Peyer's patch (tissue), 4 donors: ENCODE measurements at regions not wholly inside any gene's neighbourhood (a gene's known extent, or its start where the extent isn't known, plus 50 kb on each side); places are given as distances from the start of the nearest gene placed in this dataset.

Experiments
- POLR2A ChIP-seq, 2 donors: fragments of 450-650 bp; IDR thresholded peaks; one replicate each; pipeline ENCODE4 v1.5.1; 2017; ENCODE audit warnings: antibody characterized with exemption in 2 of 2, mild to moderate bottlenecking in 2 of 2, moderate library complexity in 2 of 2
- TF ChIP-seq, protein P1 (sequence below), 6 experiments: fragments of 450-650 bp in 4 of 6; fragments of 200-600 bp in 2 of 6; sonication (generic) in 1 of 6; IDR thresholded peaks; one replicate each; pipeline ENCODE4 v1.5.1; 2017 to 2019; ENCODE audit warnings: antibody characterized with exemption in 6 of 6, mild to moderate bottlenecking in 3 of 6, moderate library complexity in 1 of 6

DNA sequence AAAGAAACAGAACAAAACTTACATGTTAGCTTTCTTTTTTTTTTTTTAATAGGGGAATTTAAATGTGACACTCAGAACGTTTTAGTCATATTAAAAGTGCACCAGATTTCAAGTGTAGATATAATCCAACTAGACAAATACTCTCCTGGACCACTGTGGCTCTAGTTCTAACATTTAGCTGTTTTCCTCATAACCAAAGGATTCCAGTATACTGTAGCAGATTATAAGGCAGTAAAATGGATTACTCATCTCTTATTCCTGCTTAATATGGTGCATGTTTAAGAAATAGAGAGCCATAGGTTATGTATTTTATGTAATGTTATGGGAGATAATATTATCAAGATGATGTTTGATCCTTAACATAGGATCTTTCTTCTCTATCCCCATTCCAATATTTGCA, 1339.5 kb upstream of the AGA start:
- TF ChIP-seq POLR2A (IDR thresholded peaks at IDR 0.05) = no peak
- TF ChIP-seq, protein P1, sequence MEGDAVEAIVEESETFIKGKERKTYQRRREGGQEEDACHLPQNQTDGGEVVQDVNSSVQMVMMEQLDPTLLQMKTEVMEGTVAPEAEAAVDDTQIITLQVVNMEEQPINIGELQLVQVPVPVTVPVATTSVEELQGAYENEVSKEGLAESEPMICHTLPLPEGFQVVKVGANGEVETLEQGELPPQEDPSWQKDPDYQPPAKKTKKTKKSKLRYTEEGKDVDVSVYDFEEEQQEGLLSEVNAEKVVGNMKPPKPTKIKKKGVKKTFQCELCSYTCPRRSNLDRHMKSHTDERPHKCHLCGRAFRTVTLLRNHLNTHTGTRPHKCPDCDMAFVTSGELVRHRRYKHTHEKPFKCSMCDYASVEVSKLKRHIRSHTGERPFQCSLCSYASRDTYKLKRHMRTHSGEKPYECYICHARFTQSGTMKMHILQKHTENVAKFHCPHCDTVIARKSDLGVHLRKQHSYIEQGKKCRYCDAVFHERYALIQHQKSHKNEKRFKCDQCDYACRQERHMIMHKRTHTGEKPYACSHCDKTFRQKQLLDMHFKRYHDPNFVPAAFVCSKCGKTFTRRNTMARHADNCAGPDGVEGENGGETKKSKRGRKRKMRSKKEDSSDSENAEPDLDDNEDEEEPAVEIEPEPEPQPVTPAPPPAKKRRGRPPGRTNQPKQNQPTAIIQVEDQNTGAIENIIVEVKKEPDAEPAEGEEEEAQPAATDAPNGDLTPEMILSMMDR (IDR thresholded peaks at IDR 0.05) = no peak
